ENCODE measurements at regions not wholly inside any gene's neighbourhood (a gene's known extent, or its start where the extent isn't known, plus 50 kb on each side); places are given as distances from the start of the nearest gene placed in this dataset.

DNA sequence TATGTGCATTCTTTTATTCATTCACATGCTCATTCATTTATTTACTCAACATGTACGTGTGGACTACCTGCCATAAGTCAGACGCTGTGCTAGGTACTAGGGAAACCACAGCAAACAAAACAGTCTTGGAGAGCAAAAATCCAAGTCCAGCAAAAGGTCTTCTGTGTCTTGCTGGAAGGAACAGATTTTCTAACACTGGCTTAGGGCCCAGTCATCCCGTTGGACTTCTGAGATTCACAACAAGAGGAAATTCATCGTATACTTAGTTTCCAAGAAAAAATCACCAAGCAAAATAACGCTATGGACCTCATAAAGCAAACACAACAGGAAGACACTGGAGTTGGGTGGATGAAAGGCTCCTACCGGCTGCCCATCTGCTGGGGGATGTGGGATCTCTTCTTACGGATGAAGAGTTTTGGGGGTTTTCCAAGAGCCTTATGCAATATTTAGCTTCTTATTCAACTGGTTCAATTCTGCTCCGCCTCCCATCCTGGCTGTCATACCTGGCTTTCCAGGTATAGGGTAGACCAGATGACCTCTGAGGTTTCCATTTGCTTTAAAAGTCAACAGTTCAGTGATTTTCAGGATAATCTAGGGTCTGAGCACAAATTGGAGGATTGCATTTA is 262.7 kb downstream of the HAUS1 start:
- DNase-seq = peak; percentile 28
- Histone ChIP-seq H3K4me1 (no peaks in the 10 kb centered on the region), H3K27ac (no peak overlapping the region), H3K36me3 (ENCODE audit: low read depth, missing control alignments) (no peaks in the 10 kb centered on the region), H3K27me3 (no peaks in the 10 kb centered on the region), H3K4me3 (no peak overlapping the region), H3K9me3 (no peaks in the 10 kb centered on the region)
- intact Hi-C loops (cut with DNase I; ENCODE audit: low total_unique reads) = no loop called here
- 51 to 66% methylated on average over 8 of the region's 8 CpGs for WGBS, 2 donors
- TF ChIP-seq, protein P1, sequence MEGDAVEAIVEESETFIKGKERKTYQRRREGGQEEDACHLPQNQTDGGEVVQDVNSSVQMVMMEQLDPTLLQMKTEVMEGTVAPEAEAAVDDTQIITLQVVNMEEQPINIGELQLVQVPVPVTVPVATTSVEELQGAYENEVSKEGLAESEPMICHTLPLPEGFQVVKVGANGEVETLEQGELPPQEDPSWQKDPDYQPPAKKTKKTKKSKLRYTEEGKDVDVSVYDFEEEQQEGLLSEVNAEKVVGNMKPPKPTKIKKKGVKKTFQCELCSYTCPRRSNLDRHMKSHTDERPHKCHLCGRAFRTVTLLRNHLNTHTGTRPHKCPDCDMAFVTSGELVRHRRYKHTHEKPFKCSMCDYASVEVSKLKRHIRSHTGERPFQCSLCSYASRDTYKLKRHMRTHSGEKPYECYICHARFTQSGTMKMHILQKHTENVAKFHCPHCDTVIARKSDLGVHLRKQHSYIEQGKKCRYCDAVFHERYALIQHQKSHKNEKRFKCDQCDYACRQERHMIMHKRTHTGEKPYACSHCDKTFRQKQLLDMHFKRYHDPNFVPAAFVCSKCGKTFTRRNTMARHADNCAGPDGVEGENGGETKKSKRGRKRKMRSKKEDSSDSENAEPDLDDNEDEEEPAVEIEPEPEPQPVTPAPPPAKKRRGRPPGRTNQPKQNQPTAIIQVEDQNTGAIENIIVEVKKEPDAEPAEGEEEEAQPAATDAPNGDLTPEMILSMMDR (IDR thresholded peaks at IDR 0.05) = no peak
- no peak for TF ChIP-seq POLR2A (IDR thresholded peaks at IDR 0.05)

DNA sequence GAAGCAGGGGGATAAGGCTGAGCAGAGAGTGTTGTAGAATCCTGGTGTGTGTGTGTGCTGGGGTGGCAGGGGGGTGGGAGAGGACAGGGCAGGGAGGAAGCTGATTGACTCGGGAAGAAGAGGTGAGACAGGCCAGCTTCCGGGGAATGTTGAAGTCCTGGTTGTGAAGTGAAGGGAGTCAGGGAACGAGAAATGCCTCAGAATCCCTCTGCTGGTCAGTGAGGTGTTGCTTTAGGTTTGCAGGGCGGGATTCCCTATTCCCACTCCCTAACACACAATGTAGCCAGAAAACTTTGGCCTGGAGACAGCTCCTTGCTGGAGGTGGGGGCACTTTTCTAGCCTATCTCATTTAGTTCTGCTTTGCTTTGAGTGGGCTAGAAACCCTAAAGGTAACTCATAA is 265.1 kb downstream of the HAUS1 start:
- H3K4me3 ChIP-seq = no peak overlapping the region

GRCh38 chr18:46370898-46371297 is 266.7 kb downstream of the HAUS1 start:
- H3K27me3 ChIP-seq = no peaks in the 10 kb centered on the region
- no peaks in the 10 kb centered on the region for H3K36me3 ChIP-seq (ENCODE audit: low read depth, missing control alignments)
- TF ChIP-seq POLR2A (IDR thresholded peaks at IDR 0.05) = no peak
- TF ChIP-seq, protein P1 (IDR thresholded peaks at IDR 0.05) = no peak
- intact Hi-C loops (cut with DNase I; ENCODE audit: low total_unique reads) = no loop called here
- H3K27ac ChIP-seq = no peak overlapping the region
- H3K4me1 ChIP-seq = no peaks in the 10 kb centered on the region
- H3K4me3 ChIP-seq = no peak overlapping the region
- DNase-seq = no peak
- WGBS, 2 donors = 76 to 92% methylated on average over 7 of the region's 7 CpGs
- no peaks in the 10 kb centered on the region for H3K9me3 ChIP-seq

More for the DNA sequence above, 265.1 kb downstream of the HAUS1 start:
- intact Hi-C loops (cut with DNase I; ENCODE audit: low total_unique reads) = no loop called here
- no peaks in the 10 kb centered on the region for H3K9me3 ChIP-seq
- H3K27me3 ChIP-seq = no peaks in the 10 kb centered on the region
- H3K4me1 ChIP-seq = no peaks in the 10 kb centered on the region
- TF ChIP-seq, protein P1 (IDR thresholded peaks at IDR 0.05) = no peak
- no peak for TF ChIP-seq POLR2A (IDR thresholded peaks at IDR 0.05)
- H3K27ac ChIP-seq = no peak overlapping the region
- no peak for DNase-seq
- no peaks in the 10 kb centered on the region for H3K36me3 ChIP-seq (ENCODE audit: low read depth, missing control alignments)
- 77 to 85% methylated on average over 4 of the region's 4 CpGs for WGBS, 2 donors

DNA sequence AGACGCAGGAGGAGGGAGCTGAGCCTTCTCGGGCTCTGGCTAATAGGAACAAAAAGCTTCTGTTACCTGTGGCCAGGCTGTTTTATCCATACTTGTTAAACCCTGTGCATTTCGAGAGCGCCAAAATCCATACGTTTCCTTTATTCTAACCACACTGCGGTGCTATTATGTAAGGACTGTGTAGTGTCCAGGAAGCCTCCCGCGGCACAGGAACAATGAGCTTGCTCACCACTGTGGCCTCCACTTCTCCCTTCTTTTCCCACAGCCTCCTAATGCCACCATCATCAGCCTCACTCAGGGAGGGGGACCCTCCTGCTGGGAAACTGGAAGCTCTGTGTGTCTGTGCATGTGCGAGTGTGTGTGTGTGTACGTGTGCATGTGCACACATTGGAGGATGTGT is 268.5 kb downstream of the HAUS1 start:
- DNase-seq = no peak
- TF ChIP-seq, protein P1 (IDR thresholded peaks at IDR 0.05) = no peak
- no peak for TF ChIP-seq POLR2A (IDR thresholded peaks at IDR 0.05)
- intact Hi-C loops (cut with DNase I; ENCODE audit: low total_unique reads) = no loop called here
- Histone ChIP-seq H3K4me3 (no peak overlapping the region), H3K4me1 (no peaks in the 10 kb centered on the region), H3K27ac (no peak overlapping the region), H3K36me3 (ENCODE audit: low read depth, missing control alignments) (no peaks in the 10 kb centered on the region), H3K9me3 (no peaks in the 10 kb centered on the region), H3K27me3 (no peaks in the 10 kb centered on the region)
- 88 to 92% methylated on average over 10 of the region's 10 CpGs for WGBS, 2 donors

DNA sequence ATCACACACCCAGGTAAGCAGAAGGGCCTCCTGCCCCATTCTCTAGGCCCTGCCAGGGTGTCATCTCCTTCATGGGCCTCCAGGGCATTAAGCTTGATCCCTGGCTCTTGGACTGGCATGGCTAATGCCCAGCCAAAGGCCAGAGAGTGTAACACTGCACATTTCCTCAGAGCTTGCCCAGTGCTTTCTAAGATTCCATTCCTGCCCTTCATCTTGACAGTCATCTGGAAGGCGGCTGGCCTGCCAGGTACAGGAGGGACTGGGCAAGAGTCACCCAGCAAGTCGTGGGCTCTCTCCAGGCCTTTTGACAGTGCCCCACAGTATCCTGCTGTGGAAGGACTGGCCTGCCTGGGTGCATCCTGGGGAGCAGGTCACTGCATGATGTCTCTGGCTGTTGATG is 268.9 kb downstream of the HAUS1 start:
- no peaks in the 10 kb centered on the region for H3K4me1 ChIP-seq
- H3K4me3 ChIP-seq = no peak overlapping the region
- TF ChIP-seq, protein P1 (IDR thresholded peaks at IDR 0.05) = no peak
- TF ChIP-seq POLR2A (IDR thresholded peaks at IDR 0.05) = no peak
- WGBS, 2 donors = 91% methylated on average over 2 of the region's 2 CpGs; no CpG with 5 or more reads in 1 of the 2 donors
- no peaks in the 10 kb centered on the region for H3K27me3 ChIP-seq
- DNase-seq = no peak
- H3K9me3 ChIP-seq = no peaks in the 10 kb centered on the region
- intact Hi-C loops (cut with DNase I; ENCODE audit: low total_unique reads) = no loop called here
- H3K36me3 ChIP-seq (ENCODE audit: low read depth, missing control alignments) = no peaks in the 10 kb centered on the region
- no peak overlapping the region for H3K27ac ChIP-seq
